GM21447 (cell line): ENCODE measurements at regions not wholly inside any gene's neighbourhood (a gene's known extent, or its start where the extent isn't known, plus 50 kb on each side); places are given as distances from the start of the nearest gene placed in this dataset.

Experiments used
- ATAC-seq: cut with Tn5 transposase; IDR thresholded peaks from one replicate; pipeline ENCODE4 v1.9.1; 2021; ENCODE audit not compliant: unreplicated experiment

DNA sequence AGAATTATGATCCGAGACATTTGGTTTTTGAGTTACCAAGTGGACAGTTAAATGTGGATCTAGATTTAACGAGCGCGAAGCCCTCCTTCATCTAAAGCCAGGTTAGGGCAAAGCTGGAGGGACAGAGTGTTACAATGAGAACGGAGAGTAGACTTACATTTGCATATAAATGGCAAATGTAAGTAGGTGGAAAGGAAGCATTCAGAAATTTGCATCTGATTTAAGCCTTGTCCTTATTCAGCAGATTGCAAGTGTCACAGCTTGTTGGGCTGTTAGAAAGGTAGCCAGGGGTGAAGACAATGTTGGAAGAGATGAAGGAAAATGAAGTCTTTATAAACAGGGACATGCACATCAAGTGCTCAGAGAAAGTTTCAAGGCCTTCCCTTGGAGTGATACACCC lies 806.2 kb downstream of the GALC start:
- no peak for ATAC-seq

DNA sequence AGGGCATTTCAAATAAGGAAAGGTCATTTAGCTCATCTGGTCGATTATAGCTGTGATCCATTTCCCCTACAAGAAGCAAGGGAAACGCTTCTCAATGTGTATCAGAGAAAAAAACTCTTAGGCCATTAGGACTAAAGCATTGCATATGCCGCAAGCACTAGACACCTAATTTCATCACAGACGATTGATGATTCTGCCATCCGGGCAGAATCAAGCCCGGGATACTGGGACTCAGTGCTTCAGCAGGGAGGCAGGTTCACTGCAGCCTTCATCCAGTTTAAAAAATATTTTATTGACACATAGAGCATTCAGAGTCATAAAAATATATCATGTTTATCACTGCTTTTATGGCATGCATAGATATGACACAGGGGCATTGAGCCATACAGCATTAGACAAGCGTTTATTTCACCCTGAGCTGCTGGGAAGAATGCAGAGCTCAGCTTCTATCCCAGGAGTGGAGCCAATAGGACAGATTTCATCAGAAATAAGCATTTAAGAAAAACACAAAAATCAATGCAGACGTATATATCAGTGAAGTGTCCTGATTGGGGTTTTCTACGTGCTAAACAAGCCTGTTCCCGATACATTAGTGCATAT lies 806.9 kb downstream of the GALC start:
- ATAC-seq, result no peak

DNA sequence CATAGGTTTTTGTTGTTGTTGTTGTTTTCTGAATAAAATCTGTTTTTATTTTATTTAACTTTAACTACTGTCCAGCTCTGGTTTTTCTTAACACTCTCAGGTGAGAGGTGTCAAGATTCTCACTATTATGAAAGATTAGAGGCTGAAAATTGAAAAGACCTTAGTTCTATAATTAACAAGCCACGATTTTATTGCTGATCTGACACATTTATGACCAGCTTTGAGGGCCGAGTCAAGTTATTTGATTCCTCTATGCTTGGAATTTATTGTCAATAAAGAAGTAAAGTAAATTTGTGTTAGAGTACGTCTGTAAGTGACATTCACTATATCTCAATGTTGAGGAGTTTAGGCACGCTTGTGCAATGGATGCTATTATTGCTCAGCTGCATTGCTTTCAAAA lies 808.8 kb downstream of the GALC start:
- ATAC-seq, result no peak

DNA sequence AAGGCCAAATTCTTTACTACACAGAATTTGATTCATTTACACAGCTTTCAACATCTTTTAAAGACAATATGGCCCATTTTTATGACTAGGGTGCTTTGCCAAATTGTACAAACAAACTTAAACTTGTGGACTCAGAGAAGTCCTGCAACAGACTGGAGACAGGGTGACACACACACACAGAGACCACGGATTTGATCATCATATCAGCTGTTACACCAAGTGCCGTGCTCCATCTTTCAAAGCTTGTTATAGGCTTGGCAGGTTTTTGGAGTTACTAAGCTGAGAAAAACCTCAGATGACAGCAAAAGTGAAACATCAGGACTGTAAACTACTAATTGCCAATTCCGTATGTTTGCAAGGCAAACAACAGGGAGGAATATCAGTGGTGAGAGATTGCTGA lies 811.7 kb downstream of the GALC start:
- no peak for ATAC-seq

DNA sequence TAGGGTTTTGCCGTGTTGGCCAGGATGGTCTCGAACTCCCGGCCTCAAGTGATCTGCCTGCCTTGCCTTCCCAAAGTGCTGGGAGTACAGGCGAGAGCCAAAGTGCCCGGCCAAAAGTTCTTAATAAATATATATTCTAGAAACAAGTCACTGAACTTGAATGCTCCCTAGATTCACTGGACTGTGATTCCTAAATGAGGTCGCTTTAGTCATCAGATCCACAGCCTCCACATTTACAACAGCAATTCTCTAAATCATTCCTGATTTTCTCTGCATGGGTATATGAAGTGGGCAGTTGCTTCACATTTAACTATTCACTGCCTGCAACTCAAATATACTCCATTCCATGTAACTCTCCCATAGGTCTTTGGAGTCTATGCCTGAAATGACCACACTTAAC lies 813.0 kb downstream of the GALC start:
- no peak for ATAC-seq

DNA sequence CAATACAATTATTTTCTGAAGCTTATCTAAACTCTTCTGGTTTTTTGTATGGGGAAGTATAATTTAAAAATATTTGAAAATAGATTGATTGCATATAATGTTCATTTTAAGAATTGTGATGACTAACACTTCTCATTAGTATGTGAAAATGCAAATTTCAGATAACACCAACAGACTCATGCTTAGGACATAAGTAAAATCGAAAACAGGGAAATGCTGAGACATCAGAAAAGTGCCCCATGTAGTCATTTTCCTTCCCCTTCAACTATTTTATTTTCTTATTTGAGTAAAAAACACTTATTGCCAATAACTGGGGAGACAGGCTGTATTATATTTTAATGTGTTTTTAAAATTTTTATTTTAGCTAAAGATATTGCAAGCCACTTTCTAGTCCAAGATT lies 814.7 kb downstream of the GALC start:
- no peak for ATAC-seq

DNA sequence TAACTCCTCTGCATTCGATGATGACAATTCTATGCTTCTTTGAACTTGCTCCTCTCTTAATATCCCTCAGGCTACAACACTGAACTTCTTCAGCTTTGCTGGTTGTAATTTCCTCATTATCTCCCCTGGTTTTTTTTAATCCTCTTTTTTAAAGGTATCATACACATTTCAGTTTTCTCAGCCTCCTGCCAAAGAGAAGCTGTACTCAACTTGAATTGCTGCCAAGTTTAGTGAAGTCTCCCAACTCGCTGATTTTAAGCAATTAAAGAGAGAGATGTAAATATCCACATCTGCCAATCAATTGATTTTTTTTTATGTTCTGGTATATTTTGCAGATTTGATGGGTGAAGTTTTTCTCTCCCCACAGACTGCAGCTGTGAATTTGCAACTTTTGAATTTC lies 817.8 kb downstream of the GALC start:
- ATAC-seq, result no peak

DNA sequence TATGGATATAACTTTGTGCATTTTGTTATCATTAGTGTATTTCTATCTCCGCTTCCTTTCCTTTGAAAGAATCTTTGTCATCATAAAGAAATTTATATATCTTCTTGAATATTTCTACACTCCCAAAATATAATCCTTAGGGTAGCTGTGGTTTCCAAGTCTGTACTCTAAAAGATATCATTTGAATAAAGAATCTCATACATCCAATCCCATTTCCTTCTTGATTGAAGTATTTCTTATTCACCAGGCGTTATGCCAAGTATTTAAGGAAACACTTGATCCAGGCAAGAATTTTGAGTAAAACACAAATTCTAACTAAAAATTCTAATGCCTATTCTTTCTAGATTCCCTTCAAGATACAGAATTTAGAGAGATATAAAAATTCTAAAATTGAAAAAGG lies 821.8 kb downstream of the GALC start:
- no peak for ATAC-seq

DNA sequence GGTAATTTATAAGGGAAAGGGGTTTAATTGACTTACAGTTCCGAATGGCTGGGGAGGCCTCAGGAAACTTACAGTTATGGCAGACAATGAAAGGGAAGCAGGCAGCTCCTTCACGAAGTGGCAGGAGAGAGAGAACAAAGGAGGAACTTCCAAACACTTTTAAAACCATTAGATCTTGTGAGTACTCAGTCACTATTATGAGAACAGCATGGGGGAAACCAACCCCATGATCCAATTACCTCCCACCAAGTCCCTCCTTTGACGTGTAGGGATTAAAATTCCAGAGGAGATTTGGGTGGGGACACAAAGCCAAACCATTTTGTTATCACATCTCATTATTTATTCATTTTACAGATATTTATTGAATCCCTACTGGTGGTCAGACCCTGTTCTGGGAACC lies 822.8 kb downstream of the GALC start:
- ATAC-seq, result no peak

DNA sequence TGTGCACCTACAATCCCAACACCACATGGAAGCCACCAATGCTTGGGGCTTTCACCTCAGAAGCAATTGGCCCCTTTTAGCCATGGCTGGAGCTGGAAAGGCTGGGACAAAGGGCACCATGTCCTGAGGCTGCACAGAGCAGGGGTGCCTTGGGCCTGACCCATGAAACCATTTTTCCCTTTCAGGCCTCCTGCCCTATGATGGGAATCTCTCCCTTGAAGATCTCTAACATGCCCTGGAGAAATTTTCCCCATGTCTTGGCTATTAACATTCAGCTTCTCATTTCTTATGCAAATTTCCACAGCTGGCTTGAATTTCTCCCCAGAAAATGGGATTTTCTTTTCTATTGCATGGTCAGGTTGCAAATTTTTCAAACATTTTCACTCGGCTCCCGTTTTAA lies 823.6 kb downstream of the GALC start:
- ATAC-seq, result no peak

DNA sequence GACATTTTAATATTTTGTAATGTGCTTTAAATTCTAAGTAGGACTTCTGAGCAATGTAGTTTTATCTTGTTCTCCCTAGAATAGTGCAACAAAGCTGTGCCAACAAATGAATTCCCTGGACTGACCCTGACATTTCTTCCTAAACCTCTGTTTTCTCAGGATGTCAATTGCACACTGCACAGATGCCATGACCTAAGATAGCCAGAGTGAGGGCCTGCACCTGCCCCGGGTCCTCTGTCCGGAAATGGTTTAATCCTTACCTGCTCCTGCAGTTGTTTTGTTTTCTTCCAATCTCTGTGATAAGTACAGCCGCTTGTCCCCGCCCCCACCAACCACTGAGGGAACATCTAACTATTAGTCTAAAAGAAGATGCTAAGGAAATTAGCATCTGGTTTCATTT lies 831.5 kb downstream of the GALC start:
- ATAC-seq, result no peak

DNA sequence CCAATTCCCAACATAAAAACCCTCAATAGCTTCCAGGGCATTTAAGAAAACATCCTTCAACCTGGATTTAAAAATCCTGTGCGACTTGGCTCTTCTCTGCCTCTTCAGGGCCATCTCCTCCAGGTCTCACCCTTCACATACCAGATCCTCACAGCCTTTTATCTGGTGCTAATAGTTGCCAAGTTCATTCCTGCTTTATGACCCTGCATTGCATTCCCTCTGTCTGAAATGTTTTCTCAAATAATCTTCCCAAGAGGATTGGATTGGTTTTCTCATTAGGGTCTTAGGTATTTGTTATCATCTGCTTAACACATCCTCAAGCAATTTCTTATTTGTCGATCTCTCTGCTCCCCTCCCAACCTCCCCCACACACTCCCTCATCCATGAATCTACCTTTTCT lies 832.0 kb downstream of the GALC start:
- no peak for ATAC-seq

DNA sequence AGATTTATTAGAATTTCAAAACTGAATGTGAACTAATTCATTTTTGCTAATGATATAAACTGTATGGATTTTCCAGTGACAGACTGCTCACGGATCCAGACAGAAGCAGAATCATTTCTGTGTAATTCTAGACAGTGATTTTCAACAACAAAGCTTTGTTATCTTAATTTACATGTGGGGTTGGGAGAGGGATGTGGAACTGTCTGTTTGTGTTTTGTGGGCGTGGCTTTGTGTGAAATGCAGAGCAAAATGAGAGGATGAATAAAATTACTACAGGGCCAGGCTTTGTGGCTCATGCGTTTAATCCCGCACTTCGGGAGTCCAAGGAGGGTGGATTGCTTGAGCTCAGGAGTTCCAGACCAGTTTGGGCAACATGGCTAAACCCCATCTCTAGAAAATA lies 834.7 kb downstream of the GALC start:
- no peak for ATAC-seq

DNA sequence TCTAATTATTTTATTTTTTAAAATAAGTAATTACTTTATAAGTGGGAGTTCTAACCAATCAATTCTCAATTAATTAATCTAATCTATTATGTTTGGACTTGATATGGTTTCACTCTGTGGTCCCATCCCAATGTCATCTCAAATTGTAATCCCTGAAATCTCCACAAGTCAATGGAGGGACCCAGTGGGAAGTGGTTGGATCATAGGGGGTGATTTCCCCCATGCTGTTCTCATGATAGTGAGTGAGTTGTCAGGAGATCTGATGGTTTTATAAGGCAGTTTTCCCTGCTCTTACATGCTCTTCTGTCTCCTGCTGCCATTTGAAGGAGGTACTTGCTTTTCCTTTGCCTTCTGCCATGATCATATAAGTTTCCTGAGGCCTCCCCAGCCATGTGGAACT lies 836.1 kb downstream of the GALC start:
- no peak for ATAC-seq

DNA sequence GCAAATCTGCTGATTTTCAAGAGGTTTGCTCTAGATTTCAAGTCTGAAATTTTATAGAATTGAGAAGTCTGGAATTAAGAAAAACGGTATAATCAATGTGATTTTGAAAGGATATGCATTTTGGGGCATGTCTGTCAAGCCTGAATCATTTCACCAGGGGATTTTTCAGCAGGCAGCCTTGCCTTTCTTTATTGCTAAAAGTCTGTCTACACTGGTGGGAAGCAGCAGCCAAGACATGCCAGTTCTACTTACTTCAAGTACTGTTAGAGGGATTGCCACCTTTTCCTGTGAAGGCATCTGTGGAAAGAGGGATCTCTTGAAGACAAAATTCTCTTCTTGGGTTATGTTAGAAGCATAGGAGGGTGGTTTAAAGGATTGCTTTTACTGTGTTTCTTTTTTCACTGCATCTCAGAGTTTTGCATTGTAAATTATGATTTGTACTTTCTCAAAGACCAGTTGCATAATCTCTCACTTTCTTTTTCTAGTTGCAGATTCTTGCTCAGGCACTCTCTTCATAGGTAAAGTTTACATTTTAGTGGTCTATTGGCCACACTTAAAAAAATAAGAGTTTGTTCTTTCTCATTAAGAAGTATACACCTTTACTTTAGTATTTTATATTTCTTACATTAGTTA lies 837.0 kb downstream of the GALC start:
- no peak for ATAC-seq

DNA sequence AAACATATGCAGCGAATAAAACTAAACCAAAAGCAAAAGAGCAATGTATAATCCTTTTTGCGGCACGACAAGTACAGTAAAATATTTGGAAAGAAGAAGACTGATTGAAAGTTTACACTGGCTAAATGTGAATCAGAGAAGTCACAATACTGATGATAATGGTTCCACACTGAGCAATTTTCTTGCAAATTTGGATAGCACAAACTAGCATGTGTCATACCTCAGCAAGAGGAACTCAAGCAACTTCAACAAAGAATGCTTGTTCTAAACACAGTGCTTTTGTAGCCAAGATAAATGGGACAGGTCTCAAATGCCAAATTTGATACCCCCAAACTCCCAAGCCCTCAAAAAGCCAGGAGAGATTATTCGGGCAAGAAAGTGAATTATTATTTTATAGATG lies 839.1 kb downstream of the GALC start:
- ATAC-seq, result no peak

DNA sequence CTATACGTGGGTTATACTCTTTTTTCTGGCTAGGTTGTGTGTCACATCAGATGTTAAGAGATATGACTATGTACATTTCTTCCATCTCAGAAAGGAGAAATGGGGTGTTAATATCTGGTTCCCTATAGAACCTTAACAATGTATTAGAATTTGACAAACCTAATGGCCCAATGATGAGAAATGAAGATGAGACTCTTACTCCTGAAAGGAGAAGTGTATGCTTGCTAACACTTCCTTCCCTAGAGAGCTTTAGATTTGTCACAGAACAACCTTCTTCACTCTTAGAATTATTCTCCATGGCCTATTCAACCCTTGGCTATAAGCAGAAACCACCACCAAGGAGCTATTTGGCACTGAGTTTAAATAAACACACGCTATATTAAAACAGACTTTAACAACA lies 839.6 kb downstream of the GALC start:
- no peak for ATAC-seq

DNA sequence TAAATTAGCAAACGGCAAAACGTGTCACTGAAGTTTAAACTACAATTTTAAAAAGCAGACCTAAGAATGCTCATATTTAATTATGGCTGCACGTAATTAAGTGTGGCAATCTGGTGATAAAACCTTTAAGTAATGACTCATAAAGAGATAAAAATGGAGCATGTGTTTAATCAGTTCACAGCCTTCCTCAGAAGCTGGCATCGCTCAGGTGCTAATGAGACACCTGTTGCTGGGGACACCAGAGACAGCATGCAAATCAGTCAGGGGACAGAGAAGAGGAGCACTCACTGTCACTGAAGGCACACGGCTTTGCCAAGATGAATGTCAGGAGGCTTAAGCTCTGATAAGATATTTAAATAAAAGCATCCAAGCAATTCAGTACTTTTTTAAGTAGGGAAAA lies 840.3 kb downstream of the GALC start:
- ATAC-seq, result no peak

DNA sequence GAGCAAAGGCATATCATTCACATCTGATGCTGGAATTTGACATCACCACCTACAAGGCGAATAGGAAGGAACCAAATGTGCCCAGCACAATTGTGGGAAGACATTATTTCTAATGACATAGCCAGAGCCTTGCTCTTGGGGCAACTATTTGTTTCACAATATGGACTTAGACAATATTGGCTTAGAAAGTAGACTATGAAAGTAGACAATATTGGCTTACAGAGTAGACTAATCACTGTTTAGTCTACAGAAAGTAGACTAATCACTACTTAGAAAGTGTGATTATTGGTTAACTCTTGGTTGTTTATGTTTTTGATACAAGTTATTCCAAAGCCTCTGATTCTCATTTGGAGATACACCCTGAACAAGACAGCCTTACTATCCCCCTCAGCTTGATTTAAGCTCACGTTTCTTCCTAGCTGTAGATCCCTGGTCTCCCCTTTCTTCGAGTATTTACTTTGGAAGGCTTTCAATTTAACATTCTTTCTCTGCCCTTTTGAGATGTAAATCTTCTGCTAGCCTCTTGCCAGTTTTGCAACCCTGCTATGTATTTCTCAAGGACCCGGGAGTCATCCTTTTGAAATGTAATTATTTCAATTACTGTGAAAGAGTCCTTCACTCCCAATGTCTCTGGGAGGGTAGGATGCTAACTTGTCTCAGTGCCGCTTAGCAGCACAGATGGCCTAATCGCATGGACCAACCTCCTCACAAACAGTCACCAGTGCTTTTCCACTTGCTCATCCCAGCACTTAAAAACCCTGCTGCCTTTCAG lies 843.2 kb downstream of the GALC start:
- no peak for ATAC-seq

DNA sequence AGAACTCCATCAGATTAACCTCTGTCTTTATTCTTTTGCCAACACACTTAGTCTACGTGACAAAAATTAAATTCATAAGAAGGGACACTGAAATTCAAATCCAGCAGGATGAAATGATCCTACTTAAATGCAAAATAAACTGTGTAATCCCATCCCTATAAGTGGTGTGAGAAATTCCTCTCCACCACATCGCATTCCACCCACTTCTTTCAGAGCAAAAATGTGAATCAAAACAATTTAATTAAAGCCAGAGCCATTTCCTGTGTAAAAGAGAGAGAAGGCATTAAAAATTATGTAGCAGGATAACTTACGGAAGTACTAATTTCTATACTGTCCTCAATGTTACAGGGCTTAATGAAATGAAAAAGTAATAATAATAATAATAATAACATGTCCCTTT lies 844.3 kb downstream of the GALC start:
- ATAC-seq, result no peak

DNA sequence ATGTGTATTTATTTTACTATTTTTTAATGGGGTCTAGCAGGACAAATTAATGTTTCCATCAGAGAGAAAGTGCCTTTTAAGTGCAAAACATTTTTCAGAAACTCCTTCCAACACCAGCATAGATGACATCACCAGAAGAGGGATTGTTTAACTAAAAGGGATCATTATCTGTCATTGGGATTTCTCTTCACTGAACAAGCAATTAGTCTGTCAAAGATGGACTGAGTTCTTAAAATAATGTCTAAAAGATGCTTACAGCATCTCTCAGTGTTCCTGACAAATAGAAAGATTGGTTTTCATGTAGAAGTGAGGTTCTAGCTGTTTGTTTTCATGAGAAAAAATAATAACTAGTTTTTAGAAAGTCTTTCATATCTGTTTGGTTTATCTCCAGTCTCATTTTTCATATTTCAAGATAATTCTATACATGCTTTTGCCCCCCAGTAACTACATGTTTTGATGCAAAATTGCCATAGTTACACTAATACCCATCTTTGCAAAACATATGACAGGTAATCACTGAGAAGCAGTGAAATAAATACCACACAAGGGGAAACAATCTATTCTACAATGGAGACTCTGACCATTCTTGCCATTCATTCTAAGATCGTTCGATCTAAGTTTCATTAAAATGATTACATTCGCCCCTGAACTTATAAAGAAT lies 850.3 kb downstream of the GALC start:
- no peak for ATAC-seq

DNA sequence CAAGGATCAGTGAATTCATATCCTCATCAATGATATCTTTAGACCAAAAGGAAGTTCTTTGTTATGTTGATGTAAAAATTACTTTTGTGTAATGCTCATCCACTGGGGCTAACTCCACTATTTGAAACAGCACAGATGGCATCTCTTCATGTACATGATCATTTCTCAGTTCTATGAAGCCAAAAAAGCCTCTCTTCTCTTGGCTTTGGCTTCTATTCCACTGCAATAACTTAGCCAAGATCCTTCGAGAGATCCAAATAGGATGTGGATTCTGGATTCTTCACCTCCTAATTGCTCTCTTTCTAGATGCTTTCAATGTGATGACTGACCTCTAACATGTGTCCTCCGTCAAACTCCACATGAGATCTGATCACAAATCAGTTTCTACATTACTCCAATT lies 851.2 kb downstream of the GALC start:
- no peak for ATAC-seq
